ENCODE measurements at regions not wholly inside any gene's neighbourhood (a gene's known extent, or its start where the extent isn't known, plus 50 kb on each side); places are given as distances from the start of the nearest gene placed in this dataset.

GRCh38 chr11:21711341-21711740 is 481.5 kb upstream of the ANO5 start:
- TF ChIP-seq CTCF (conservative IDR thresholded peaks at IDR 0.05; ENCODE audit: low read length) (no peak), EZH2phosphoT487 (IDR thresholded peaks at IDR 0.05; ENCODE audit: borderline replicate concordance, low read depth, low read length) (no peak)
- no peak for DNase-seq (ENCODE audit: low spot score)
- ChIA-PET CTCF (ENCODE audit: unreplicated experiment) (no interaction called here), POLR2A (interaction anchor here (0.5 kb wide), 1 partner anchor 1798 kb away, joined by 3 read pairs; no protein-coding TSS in a partner anchor)
- Histone ChIP-seq H3K9me3 (ENCODE audit: low read length) (no peaks in the 10 kb centered on the region), H3K4me2 (ENCODE audit: low read length) (no peak overlapping the region), H3K9me2 (ENCODE audit: insufficient read depth, low read length) (no peaks in the 10 kb centered on the region), H3K79me2 (ENCODE audit: insufficient read depth, low read depth, low read length) (no peaks in the 10 kb centered on the region), H4K20me1 (ENCODE audit: insufficient read depth, low read length) (no peaks in the 10 kb centered on the region), H3K27ac (ENCODE audit: low read depth, low read length, poor library complexity, severe bottlenecking) (no peak overlapping the region), H3K4me3 (ENCODE audit: low read depth, low read length, poor library complexity, severe bottlenecking) (no peak overlapping the region), H3K36me3 (ENCODE audit: insufficient read depth, low read length) (no peaks in the 10 kb centered on the region), H3K4me1 (ENCODE audit: insufficient read depth, low read length, poor library complexity, severe bottlenecking) (no peaks in the 10 kb centered on the region), H2AFZ (ENCODE audit: low read length) (no peak overlapping the region)
- intact Hi-C loops (cut with micrococcal nuclease; ENCODE audit: unreplicated experiment) = no loop called here
- BruUV-seq (replicated peaks) = no TSS peak

- no TSS peak for BruUV-seq (replicated peaks)
- Histone ChIP-seq H3K9me2 (ENCODE audit: insufficient read depth, low read length) (no peaks in the 10 kb centered on the region), H3K4me2 (ENCODE audit: low read length) (no peak overlapping the region), H3K79me2 (ENCODE audit: insufficient read depth, low read depth, low read length) (no peaks in the 10 kb centered on the region), H3K36me3 (ENCODE audit: insufficient read depth, low read length) (no peaks in the 10 kb centered on the region), H3K9me3 (ENCODE audit: low read length) (peaks cover under 1% of the 10 kb centered on the region; the same call in 1 of the 2 replicates), H3K4me3 (ENCODE audit: low read depth, low read length, poor library complexity, severe bottlenecking) (no peak overlapping the region), H3K27ac (ENCODE audit: low read depth, low read length, poor library complexity, severe bottlenecking) (no peak overlapping the region), H2AFZ (ENCODE audit: low read length) (no peak overlapping the region), H4K20me1 (ENCODE audit: insufficient read depth, low read length) (no peaks in the 10 kb centered on the region), H3K4me1 (ENCODE audit: insufficient read depth, low read length, poor library complexity, severe bottlenecking) (no peaks in the 10 kb centered on the region)
- TF ChIP-seq EZH2phosphoT487 (IDR thresholded peaks at IDR 0.05; ENCODE audit: borderline replicate concordance, low read depth, low read length) (no peak), CTCF (conservative IDR thresholded peaks at IDR 0.05; ENCODE audit: low read length) (no peak)
- no peak for DNase-seq (ENCODE audit: low spot score)
- CTCF ChIA-PET (ENCODE audit: unreplicated experiment) = no interaction called here
- POLR2A ChIA-PET = no interaction called here
- intact Hi-C loops (cut with micrococcal nuclease; ENCODE audit: unreplicated experiment) = no loop called here
Measured at GRCh38 chr11:21723678-21724077, 469.2 kb upstream of the ANO5 start.

- Histone ChIP-seq H3K36me3 (ENCODE audit: insufficient read depth, low read length) (no peaks in the 10 kb centered on the region), H3K27ac (ENCODE audit: low read depth, low read length, poor library complexity, severe bottlenecking) (no peak overlapping the region), H3K4me3 (ENCODE audit: low read depth, low read length, poor library complexity, severe bottlenecking) (no peak overlapping the region), H3K9me3 (ENCODE audit: low read length) (peaks cover 4% of the 10 kb centered on the region; the same call in 1 of the 2 replicates), H3K4me2 (ENCODE audit: low read length) (no peak overlapping the region), H3K9me2 (ENCODE audit: insufficient read depth, low read length) (no peaks in the 10 kb centered on the region), H3K79me2 (ENCODE audit: insufficient read depth, low read depth, low read length) (no peaks in the 10 kb centered on the region), H4K20me1 (ENCODE audit: insufficient read depth, low read length) (no peaks in the 10 kb centered on the region), H2AFZ (ENCODE audit: low read length) (no peak overlapping the region), H3K4me1 (ENCODE audit: insufficient read depth, low read length, poor library complexity, severe bottlenecking) (no peaks in the 10 kb centered on the region)
- no TSS peak for BruUV-seq (replicated peaks)
- CTCF ChIA-PET (ENCODE audit: unreplicated experiment) = no interaction called here
- intact Hi-C loops (cut with micrococcal nuclease; ENCODE audit: unreplicated experiment) = no loop called here
- no peak for DNase-seq (ENCODE audit: low spot score)
- no peak for TF ChIP-seq CTCF (conservative IDR thresholded peaks at IDR 0.05; ENCODE audit: low read length)
- no peak for TF ChIP-seq EZH2phosphoT487 (IDR thresholded peaks at IDR 0.05; ENCODE audit: borderline replicate concordance, low read depth, low read length)
- POLR2A ChIA-PET = interaction anchor here (0.6 to 0.7 kb wide), 2 partner anchors 16 to 419 kb away, joined by 3 read pairs; no protein-coding TSS in a partner anchor
Measured at GRCh38 chr11:21727102-21727501, 465.8 kb upstream of the ANO5 start.
